Neural cell (in vitro differentiated cells): ENCODE measurements at regions not wholly inside any gene's neighbourhood (a gene's known extent, or its start where the extent isn't known, plus 50 kb on each side); places are given as distances from the start of the nearest gene placed in this dataset.

ENCODE experiments used
- H2AFZ ChIP-seq: fragments of 200-600, 300-800 bp; sonication (generic), shearing (Covaris generic); 2 replicates; pipeline ENCODE4 v1.6.0; 2014; ENCODE audit warnings: low read depth, mild to moderate bottlenecking, antibody characterized with exemption, low read length, moderate library complexity
- H3F3A ChIP-seq: fragments of 200-600 bp; shearing (Covaris generic); 2 replicates; pipeline ENCODE4 v1.6.1; 2016; ENCODE audit warnings: mild to moderate bottlenecking, moderate library complexity, mixed read lengths, antibody characterized with exemption, low read length; ENCODE audit not compliant: insufficient read depth, poor library complexity, severe bottlenecking
- H3K27ac ChIP-seq: fragments of 200-600, 300-800 bp; sonication (generic), shearing (Covaris generic); 2 replicates; pipeline ENCODE4 v1.5.1; 2014; ENCODE audit warnings: mild to moderate bottlenecking, low read length, moderate library complexity
- H3K27me3 ChIP-seq: fragments of 300-800, 200-600 bp; sonication (generic), shearing (Covaris generic); 2 replicates; pipeline ENCODE4 v1.6.0; 2014; ENCODE audit warnings: mild to moderate bottlenecking, low read depth, low read length, moderate library complexity; ENCODE audit not compliant: insufficient read depth
- H3K36me3 ChIP-seq: fragments of 300-800, 200-600 bp; sonication (generic), shearing (Covaris generic); 2 replicates; pipeline ENCODE4 v1.5.1; 2014; ENCODE audit warnings: mild to moderate bottlenecking, antibody characterized with exemption, low read length, moderate library complexity; ENCODE audit not compliant: insufficient read depth
- H3K4me2 ChIP-seq: fragments of 300-800, 200-600 bp; sonication (generic), shearing (Covaris generic); 2 replicates; pipeline ENCODE4 v1.6.0; 2014; ENCODE audit warnings: mild to moderate bottlenecking, low read length
- H3K4me3 ChIP-seq: fragments of 300-800, 200-600 bp; sonication (generic), shearing (Covaris generic); 2 replicates; pipeline ENCODE4 v1.5.1; 2014; ENCODE audit warnings: mild to moderate bottlenecking, low read length, moderate library complexity
- H3K79me2 ChIP-seq: fragments of 200-600 bp; shearing (Covaris generic); replicated peaks from 2 replicates; pipeline ENCODE4 v1.6.0; 2014; ENCODE audit warnings: mild to moderate bottlenecking, low read length, moderate library complexity; ENCODE audit not compliant: insufficient read depth
- H3K9ac ChIP-seq: fragments of 300-800, 200-600 bp; sonication (generic), shearing (Covaris generic); 2 replicates; pipeline ENCODE4 v1.6.1; 2016; ENCODE audit warnings: mild to moderate bottlenecking, low read length, mixed read lengths
- H3K9me2 ChIP-seq: fragments of 200-600 bp; shearing (Covaris generic); 2 replicates; pipeline ENCODE4 v1.6.1; 2016; ENCODE audit warnings: mild to moderate bottlenecking, low read length, mixed read lengths; ENCODE audit not compliant: insufficient read depth
- H3K9me3 ChIP-seq: fragments of 200-600, 300-800 bp; sonication (generic), shearing (Covaris generic); 2 replicates; pipeline ENCODE4 v1.6.1; 2016; ENCODE audit warnings: mild to moderate bottlenecking, mixed run types, low read length, moderate library complexity, mixed read lengths
- H4K20me1 ChIP-seq: fragments of 200-600 bp; shearing (Covaris generic); 2 replicates; pipeline ENCODE4 v1.6.1; 2016; ENCODE audit warnings: mild to moderate bottlenecking, mixed run types; ENCODE audit not compliant: insufficient read depth
- EP300 ChIP-seq: fragments of 450-650 bp; conservative IDR thresholded peaks from 2 replicates; pipeline ENCODE4 v1.6.1; 2014; ENCODE audit warnings: antibody characterized with exemption, mild to moderate bottlenecking, moderate library complexity; ENCODE audit not compliant: poor library complexity, severe bottlenecking
- EZH2 ChIP-seq: fragments of 200-600, 300-800 bp; shearing (Covaris generic), sonication (generic); IDR thresholded peaks from 2 replicates; pipeline ENCODE4 v1.6.1; 2014; ENCODE audit warnings: antibody characterized with exemption, low read length, borderline replicate concordance, mild to moderate bottlenecking; ENCODE audit not compliant: insufficient read depth, poor library complexity, severe bottlenecking
- MXI1 ChIP-seq: fragments of 450-650 bp; conservative IDR thresholded peaks from 2 replicates; pipeline ENCODE4 v1.6.1; 2014; ENCODE audit warnings: antibody characterized with exemption, mild to moderate bottlenecking; ENCODE audit not compliant: poor library complexity, severe bottlenecking
- POLR2AphosphoS5 ChIP-seq: IDR thresholded peaks from 2 replicates; pipeline ENCODE4 v1.6.1; 2012
- RAD21 ChIP-seq: fragments of 450-650 bp; conservative IDR thresholded peaks from 2 replicates; pipeline ENCODE4 v1.6.1; 2014; ENCODE audit warnings: antibody characterized with exemption, mild to moderate bottlenecking, moderate library complexity
- SMC3 ChIP-seq: fragments of 450-650 bp; conservative IDR thresholded peaks from 2 replicates; pipeline ENCODE4 v1.6.1; 2014; ENCODE audit warnings: antibody characterized with exemption, mild to moderate bottlenecking, moderate library complexity; ENCODE audit not compliant: poor library complexity
- TAF1 ChIP-seq: IDR thresholded peaks from 2 replicates; pipeline ENCODE4 v1.6.1; 2012; ENCODE audit warnings: low read depth
- TF ChIP-seq, protein P1 (sequence below): IDR thresholded peaks from 2 replicates; pipeline ENCODE4 v1.6.1; 2012; ENCODE audit warnings: borderline replicate concordance
- TF ChIP-seq, protein P2 (sequence below): fragments of 450-650 bp; IDR thresholded peaks from 2 replicates; pipeline ENCODE4 v1.5.1; 2014; ENCODE audit warnings: antibody characterized with exemption, mild to moderate bottlenecking, moderate library complexity; ENCODE audit not compliant: poor library complexity, severe bottlenecking

DNA sequence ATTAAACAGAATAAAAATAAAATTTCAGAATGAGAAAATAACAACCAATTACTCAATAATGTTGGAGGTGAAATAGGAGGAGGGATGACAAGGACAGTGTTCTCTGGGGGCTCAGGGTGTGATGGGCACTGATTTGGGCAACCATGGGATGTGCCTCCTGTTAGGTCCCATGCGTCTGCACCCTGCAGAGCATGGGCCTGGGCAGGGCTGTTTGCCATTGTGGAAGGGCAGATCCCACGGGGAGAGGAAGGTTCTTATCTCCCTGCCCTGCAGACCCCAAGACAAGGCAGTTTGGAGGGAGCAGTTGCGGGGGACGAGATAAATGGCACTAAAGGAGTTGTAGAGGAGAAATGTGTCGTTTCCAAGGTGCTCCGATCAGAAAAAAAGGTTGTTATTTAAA is 206.3 kb downstream of the THBS2 start:
- Histone ChIP-seq H3K27me3 (no peaks in the 10 kb centered on the region), H3K4me2 (no peak overlapping the region), H4K20me1 (no peaks in the 10 kb centered on the region), H3F3A (no peaks in the 10 kb centered on the region), H3K4me3 (no peak overlapping the region), H3K9ac (no peak overlapping the region), H3K36me3 (no peaks in the 10 kb centered on the region), H2AFZ (no peak overlapping the region), H3K9me2 (no peaks in the 10 kb centered on the region), H3K27ac (no peak overlapping the region), H3K79me2 (no peaks in the 10 kb centered on the region), H3K9me3 (no peaks in the 10 kb centered on the region)
- TF ChIP-seq SMC3 = no peak
- TF ChIP-seq RAD21 = no peak
- TF ChIP-seq, protein P1, sequence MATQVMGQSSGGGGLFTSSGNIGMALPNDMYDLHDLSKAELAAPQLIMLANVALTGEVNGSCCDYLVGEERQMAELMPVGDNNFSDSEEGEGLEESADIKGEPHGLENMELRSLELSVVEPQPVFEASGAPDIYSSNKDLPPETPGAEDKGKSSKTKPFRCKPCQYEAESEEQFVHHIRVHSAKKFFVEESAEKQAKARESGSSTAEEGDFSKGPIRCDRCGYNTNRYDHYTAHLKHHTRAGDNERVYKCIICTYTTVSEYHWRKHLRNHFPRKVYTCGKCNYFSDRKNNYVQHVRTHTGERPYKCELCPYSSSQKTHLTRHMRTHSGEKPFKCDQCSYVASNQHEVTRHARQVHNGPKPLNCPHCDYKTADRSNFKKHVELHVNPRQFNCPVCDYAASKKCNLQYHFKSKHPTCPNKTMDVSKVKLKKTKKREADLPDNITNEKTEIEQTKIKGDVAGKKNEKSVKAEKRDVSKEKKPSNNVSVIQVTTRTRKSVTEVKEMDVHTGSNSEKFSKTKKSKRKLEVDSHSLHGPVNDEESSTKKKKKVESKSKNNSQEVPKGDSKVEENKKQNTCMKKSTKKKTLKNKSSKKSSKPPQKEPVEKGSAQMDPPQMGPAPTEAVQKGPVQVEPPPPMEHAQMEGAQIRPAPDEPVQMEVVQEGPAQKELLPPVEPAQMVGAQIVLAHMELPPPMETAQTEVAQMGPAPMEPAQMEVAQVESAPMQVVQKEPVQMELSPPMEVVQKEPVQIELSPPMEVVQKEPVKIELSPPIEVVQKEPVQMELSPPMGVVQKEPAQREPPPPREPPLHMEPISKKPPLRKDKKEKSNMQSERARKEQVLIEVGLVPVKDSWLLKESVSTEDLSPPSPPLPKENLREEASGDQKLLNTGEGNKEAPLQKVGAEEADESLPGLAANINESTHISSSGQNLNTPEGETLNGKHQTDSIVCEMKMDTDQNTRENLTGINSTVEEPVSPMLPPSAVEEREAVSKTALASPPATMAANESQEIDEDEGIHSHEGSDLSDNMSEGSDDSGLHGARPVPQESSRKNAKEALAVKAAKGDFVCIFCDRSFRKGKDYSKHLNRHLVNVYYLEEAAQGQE = no peak
- TF ChIP-seq TAF1 = no peak
- no peak for TF ChIP-seq MXI1
- no peak for TF ChIP-seq EP300
- no peak for TF ChIP-seq POLR2AphosphoS5
- no peak for TF ChIP-seq EZH2
- TF ChIP-seq, protein P2, sequence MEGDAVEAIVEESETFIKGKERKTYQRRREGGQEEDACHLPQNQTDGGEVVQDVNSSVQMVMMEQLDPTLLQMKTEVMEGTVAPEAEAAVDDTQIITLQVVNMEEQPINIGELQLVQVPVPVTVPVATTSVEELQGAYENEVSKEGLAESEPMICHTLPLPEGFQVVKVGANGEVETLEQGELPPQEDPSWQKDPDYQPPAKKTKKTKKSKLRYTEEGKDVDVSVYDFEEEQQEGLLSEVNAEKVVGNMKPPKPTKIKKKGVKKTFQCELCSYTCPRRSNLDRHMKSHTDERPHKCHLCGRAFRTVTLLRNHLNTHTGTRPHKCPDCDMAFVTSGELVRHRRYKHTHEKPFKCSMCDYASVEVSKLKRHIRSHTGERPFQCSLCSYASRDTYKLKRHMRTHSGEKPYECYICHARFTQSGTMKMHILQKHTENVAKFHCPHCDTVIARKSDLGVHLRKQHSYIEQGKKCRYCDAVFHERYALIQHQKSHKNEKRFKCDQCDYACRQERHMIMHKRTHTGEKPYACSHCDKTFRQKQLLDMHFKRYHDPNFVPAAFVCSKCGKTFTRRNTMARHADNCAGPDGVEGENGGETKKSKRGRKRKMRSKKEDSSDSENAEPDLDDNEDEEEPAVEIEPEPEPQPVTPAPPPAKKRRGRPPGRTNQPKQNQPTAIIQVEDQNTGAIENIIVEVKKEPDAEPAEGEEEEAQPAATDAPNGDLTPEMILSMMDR = no peak

DNA sequence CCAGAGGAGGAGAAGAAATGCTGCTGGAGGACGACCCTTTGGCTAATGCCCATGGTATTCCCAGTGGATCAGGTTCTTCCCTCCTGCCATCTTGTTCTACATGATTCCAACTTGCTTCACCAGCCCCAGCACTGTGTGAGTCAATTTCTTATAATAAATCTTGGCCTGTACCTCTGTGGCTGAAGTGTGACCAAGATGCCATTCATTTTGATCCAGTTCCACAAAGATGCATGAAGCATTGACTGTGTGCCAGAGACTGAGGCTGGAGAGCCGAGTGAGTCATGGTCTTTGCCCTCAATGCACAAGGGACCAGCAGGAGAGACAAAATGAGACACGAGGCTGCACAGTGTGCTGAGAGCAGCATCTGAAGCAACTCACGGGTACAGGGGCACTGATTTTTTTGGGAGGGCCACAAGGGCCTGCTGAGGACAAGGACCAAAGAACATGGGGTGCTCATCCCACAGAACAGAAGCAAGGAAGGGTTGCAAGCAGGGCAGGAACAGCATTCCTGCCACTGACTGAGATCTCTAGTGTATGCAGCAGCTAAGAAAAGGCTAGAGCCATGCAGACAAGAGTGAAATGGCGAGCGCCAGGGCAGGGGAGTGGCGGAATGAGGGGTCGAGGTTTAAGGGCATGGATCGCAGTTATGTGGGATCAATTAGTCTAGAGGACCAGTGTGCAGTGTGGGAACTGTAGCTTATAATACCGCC is 207.0 kb downstream of the THBS2 start:
- H3K27me3 ChIP-seq = no peaks in the 10 kb centered on the region
- no peak overlapping the region for H2AFZ ChIP-seq
- no peaks in the 10 kb centered on the region for H3K79me2 ChIP-seq
- H3K4me2 ChIP-seq = no peak overlapping the region
- no peaks in the 10 kb centered on the region for H3F3A ChIP-seq
- no peak overlapping the region for H3K27ac ChIP-seq
- H3K9me3 ChIP-seq = no peaks in the 10 kb centered on the region
- no peak overlapping the region for H3K9ac ChIP-seq
- TF ChIP-seq TAF1 (no peak), EP300 (no peak), EZH2 (no peak), POLR2AphosphoS5 (no peak), RAD21 (no peak), SMC3 (no peak), MXI1 (no peak)
- TF ChIP-seq, protein P1 = no peak
- TF ChIP-seq, protein P2 = no peak
- H3K9me2 ChIP-seq = no peaks in the 10 kb centered on the region
- H3K36me3 ChIP-seq = no peaks in the 10 kb centered on the region
- no peaks in the 10 kb centered on the region for H4K20me1 ChIP-seq
- H3K4me3 ChIP-seq = no peak overlapping the region
